Activated CD4-positive, CD25-positive, alpha-beta regulatory T cell treated with anti-CD3 and anti-CD28 coated beads, Interleukin-2, amount 50 U/mL, for 16 hours (primary cell): ENCODE measurements at regions not wholly inside any gene's neighbourhood (a gene's known extent, or its start where the extent isn't known, plus 50 kb on each side); places are given as distances from the start of the nearest gene placed in this dataset.
"Not testable (repeated sequence)": the region's sequence is repeated elsewhere in the genome, so short reads cannot be mapped to it uniquely, and the experiment has no call there.

Source experiments
- DNase-seq: peaks from one replicate; pipeline ENCODE4 v3.0.0-alpha.2; 2020; ENCODE audit warnings: low read depth, low spot score

DNA sequence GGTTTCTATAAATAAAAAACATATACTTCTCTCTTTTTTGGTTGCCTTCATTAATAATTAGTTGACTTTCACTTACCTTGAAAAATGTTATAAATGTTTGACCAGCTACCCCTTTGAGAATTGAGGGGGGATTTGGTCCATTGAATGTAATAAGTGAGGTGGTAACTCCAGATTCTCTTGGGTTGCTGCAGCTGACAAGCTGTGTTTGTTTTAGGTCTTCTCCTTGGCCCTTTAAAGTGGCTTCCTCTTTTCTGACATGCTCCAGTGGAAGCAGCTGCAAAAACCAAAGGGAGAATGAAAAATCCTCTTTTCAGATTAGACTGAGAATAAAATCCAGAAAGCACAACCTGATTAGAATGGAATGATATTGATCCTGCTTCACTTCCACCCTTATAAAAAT, 410.5 kb downstream of the TMEM38B start:
- no peak for DNase-seq

DNA sequence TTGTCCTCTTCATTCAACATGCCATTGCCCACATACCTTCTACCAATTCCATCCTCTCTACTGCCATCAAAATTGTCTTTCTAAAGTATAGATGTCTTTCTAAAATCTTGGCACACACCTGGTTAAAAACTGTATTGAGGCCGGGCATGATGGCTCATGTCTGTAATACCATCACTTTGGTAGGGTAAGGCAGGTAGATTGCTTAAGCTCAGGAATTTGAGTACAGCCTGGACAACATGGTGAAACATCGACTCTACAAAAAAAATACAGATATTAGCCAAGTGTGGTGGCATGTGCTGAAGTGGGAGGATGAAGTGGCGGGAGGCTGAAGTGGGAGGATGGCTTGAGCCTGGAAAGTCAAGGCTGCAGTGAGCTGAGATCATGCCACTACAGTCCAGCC, 412.1 kb downstream of the TMEM38B start:
- DNase-seq, result no peak

DNA sequence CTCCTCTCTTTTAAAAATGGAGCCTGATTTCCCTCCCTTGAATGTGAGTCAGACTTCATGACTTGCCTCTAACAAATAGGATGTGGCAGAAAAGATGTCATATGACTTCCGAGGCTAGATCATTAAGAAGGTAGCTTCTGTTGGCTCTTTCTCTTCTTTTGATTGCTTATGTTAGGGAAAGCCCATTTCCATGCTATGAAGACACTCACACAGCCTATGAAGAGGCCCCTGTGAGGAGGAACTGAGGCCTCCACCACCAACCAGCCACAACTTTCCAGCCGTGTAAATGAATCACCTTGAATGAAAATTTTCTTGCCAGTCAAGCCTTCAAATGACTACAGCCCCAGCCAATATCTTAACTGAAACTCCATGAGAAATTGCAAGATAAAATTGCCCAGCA, 413.4 kb downstream of the TMEM38B start:
- no peak for DNase-seq

DNA sequence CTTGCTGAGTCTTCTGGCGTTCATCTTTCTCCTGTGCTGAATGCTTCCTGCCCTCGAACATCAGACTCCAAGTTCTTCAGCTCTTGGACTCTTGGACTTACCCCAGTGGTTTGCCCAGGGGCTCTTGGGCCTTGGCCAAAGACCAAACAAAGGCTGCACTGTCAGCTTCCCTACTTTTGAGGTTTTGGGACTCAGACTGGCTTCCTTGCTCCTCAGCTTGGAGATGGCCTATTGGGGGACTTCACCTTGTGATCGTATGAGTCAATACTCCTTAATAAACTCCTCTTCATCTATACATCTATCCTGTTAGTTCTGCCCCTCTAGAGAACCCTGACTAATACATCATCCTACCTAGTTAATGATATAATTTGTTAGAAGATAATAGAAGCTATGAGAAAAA, 415.4 kb downstream of the TMEM38B start:
- not testable (repeated sequence) for DNase-seq

DNA sequence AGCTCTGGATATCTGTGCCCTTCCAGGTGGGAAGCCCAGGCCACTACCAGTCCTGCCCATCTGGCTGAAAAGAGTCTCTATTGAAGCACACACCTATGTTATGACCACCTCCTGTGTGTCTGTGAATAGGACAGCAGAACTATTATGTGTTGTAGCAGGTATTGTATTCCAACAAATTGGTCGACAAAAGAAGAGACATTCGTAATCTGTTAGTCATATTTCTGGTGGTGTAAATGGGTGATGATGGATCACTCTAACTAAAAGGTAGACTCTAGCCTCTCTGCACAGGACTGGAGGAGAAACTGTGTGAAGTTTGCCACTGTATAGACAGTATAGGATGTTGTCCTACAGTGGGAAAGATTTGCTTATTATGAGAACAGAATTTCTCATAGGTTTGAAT, 416.1 kb downstream of the TMEM38B start:
- DNase-seq, result no peak

DNA sequence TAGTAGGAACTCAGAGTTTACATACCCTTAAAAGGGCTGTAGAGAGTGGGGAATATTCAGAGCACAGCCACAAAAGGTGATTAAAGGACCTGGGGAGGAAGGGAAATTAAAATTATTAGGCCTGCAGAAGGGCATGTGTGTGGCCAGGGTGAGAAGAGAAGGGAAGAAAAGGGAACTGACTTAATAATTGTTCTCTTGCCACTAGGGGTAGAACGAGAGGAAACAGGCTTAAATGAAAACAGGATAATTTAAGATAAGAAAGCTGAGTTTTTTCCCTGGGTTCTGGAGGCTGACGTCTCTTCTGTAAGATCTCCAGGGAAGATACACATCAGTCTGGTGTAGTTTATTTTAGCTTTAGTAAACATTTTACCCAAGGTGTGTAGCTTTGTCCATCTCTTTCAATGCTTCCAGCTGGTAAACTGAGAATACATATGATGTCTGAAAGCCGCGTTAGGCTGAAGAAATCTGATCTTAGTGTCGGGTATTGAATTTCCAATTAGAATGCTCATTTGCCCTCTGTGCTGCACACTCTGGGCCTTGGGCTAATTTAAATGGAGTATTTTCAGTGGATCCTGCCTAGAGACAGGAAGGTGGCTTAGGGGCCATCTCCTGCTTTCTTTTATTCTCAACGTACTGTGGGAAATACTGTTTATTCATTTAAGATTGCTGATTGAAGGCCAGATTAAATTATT, 416.8 kb downstream of the TMEM38B start:
- DNase-seq, result no peak

DNA sequence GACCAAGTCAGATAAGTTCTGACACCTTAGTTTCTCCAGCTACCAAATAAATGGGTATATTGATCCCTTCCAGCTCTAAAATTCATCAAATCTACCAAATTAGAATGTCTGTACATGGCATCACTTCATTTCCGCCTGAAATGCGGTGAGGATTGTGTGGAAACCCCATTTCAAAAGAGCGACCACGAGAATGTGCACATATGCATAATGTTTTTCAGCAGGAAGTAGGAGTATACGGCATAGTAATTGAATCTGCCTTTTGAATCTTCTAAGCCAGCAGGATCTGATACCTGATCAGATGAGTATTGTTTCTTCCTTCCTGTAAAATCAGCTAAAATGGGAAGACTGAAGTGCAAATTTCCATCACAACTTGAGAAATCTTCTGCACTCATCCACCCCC, 418.6 kb downstream of the TMEM38B start:
- DNase-seq, result no peak

DNA sequence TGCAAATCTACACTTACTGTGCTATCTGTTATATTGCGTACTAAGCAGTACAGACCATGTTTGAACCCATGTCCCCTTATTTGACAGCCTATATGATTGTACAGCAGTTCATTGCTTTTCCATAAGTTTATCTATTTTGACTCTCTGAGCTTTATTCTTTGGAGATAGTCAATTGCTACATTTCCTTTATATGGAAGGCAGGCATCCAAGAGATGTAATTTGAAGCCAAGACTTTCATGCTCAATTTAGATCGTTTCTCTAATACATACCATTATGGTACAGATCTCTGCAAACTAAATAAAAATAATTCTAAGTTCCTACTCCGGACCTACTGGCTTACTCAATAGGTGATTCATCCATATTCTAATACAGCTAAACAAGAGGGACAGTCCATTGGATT, 424.8 kb downstream of the TMEM38B start:
- no peak for DNase-seq

DNA sequence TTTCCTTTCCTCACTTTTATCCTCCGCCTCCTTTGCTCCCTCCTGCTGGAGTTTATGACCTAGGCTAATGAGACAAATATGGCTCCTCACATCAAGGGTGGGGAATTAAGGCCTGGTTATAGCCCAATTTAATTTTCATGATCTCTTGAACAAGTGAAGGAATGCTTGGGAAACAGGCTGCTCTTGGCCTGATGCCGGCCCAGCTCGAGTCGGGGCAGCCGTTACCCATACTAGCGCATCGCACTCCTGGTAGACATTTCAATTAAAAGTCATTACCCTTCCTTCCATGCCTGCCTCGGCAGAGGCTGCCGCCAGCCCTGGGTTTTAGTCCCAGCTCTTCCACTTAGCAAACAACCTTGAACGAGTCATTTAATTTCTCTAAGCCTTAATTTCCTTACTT, 425.7 kb downstream of the TMEM38B start:
- DNase-seq, result no peak

DNA sequence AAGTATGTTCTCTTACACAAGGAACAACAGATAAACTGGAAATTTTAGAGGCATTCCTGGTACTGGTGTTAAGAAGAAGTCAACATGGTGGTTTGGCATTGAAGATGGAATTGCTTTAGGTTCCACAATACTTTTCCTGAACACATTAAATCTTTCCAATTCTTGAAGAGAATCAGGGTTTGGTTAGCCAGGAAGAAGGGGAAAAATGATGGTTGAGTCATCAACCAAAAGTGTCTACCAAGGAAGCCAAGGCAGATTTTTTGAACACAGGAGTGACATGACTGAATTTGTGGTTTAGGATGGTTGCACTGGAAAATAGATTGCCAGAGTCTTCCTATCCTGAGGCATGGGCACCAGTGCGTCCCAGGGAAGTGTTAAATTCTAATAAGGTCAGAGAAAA, 433.4 kb downstream of the TMEM38B start:
- DNase-seq, result no peak

DNA sequence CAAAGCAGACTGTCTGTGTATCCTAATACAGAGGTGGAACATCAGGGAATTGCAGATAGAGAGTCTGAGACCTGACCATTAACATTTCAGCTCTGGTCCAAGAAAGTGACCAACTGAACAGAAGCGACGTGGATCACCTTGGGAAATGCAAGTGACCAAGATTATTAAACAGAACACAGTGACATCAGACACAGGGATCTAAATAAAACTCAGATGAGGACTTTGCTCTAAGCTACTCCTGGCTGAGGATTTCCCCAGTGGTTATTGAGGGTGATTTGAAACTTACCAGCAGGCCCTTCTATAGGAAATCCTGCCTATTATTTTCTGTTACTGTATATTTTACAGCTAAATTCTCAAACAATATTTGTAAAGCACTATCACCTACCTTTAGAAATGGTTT, 436.0 kb downstream of the TMEM38B start:
- DNase-seq, result no peak

DNA sequence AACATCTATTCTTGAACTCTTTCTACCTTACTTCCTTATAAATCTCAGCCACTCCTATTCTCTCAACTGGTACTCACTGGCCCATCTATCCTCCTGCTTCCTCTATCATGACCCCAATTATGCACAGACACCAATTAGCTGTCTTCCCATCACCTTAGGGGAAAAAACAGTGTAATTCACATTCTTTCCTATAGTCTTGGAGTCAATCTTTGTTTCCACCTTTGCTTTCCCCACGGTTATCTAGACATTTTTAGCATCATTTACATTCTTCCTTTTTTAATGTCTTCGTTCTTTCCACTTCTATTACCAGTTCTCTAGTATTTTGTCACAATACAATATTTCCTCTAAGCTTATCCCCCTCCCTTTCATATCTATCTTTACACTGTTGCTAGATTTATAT, 449.4 kb downstream of the TMEM38B start:
- DNase-seq, result no peak

DNA sequence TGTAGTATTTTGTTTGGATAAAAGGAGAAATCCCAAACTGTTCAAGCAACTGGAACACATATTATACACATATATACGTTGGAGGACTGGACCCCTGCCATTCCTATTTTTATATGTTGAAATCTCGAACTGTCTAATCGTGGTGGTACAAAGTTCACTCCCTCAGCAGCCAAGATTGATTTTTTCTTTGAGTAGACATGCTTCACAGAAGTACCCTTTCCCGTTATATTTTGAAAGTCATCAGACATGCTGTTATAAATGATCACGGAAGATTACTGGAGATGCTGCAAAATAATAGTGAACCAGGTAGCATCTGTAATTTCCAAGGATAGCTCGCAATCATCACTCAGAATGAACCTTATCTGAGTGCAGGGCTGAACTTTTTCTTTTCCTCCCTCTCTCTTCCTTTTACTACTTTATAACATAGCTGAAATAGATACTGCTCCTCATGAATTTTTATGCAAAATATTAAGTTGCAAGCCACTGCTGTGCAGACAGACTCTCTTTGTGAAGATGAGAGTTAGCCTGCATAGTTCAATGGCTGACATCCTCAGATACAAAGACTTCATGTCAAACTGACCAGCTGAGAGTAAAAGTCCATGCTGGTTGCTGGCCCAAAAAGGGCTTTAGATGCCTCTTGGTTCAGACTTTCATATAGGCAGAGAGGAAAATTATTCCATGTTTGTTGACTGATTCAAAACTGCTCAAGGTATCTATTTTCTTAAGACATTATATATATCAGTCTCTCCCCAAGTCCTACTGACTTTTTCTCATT, 451.9 kb downstream of the TMEM38B start:
- no peak for DNase-seq

DNA sequence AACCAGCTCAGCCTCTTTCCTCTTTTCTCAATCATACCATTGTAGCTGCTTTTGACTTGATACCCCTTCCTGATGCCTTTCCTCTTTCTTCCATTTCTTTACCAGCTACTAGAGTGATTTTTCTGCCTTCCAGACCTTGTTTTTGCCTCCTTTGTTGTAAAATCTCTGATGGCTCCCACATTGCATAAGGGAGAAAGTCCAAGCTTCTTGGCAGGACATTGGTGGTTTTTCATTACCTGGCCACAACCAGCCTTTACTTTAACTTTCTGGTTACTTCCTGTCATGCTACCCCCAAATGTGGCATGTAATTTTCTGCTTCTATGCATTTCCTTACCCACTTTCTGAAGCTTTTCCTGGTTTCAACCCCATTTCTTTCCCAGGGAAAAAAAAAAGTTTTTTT, 452.5 kb downstream of the TMEM38B start:
- no peak for DNase-seq

DNA sequence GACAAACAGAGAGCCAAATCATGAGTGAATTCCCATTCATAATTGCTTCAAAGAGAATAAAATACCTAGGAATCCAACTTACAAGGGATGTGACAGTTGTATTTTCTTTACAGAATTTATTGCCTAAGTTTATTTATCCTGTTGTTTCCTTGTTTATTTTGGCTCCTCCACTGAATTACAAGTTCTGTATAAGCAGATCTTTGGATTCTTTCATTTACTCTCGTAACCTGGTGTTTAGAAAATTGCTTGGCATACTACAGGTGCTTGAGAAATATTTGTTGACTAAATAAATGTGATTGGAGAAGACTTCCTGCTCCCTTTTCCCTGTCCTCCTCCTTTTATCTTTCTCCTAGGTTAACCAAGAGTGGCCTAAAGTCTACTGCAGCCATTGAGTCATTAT, 455.6 kb downstream of the TMEM38B start:
- DNase-seq, result no peak

DNA sequence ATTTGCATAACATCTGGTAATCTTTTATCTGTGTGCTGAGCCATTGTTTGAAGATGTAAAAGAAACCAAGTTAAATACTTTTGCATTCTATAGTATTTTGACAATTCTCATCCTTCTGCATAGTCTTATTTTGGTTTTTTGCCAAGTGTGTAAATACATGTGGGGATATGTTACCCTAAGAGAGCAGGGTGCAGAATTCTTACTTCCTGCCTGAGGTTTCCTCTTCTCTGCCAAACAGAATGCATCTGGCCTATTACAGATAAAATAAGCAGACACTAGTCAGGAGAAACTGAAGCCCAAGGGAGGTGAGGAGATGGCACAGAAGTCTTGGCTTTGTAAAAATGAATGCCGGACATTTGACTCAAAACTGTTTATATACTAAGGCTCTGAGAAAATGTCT, 462.1 kb downstream of the TMEM38B start:
- no peak for DNase-seq

DNA sequence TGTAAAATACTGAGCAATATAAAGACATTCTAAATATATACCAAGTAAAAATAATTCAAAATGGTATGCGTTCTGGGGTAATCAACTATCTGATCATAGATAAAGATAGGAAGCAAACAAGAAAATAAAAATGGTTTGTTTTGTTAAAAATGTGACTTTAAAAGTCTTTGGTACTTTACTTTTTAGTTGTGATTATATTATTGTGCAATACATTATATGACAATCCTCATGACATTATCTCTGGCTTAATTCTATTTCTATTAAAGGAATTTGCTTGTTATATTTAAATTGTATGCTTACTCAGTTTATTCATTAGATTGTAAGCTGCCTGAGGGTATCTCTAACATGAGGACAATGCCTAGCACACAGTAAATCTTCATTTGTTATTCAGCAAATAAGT, 477.9 kb downstream of the TMEM38B start:
- no peak for DNase-seq

DNA sequence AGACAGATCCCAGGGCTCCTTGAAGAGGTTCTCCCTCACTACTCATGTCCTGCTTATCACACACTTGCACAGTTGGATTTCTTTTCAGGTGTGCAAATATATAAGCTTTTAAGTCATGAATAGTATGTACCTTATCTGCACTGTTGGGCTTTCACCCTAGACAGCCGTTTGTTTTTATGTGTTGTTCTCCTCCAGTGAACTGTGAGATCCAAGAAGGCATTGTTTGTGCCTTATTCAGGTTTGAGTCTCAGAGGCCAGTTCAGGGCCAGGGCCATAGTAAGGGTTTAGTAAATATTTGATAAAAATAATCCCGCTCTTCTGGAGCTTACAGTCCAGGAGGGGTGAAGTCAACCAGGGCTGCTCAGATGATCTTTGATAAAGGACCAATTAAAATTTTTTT, 480.0 kb downstream of the TMEM38B start:
- DNase-seq, result no peak

DNA sequence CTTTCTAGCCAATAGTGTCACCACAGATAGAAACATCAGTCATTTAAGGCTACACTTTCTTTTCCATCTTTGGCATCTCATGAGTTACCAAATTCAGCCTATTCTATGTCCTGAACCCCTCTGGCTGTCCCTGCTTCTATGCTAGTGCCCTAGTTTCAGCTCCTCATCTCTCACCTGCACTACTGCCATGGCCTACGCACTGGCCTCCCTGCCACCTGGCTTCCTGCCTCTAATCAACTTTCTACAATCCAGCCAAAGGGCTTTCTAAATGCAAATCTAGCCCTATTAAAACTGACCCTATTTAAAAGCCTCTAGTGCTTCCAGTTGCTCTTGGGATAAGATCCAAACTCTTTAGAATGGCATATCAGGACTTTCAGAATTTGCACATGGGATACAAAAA, 482.9 kb downstream of the TMEM38B start:
- no peak for DNase-seq

DNA sequence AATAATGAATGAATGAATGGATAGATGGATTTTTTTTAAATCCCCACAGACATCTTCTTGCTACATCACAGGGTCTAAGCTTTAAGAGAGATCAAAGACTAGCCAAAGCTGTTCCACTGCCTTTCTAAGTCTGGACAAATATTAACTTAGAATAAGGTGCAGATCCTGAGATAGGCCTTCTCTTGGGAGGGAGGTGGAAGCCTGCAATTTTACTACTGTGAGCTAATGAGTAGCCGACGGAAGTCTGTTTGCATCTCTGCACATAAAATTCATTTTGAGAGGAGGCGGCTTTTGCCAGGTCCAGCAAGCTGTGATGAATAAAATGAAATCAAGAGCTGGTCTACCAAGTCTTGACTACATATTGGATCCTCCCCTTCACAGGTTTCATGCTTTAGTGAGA, 484.9 kb downstream of the TMEM38B start:
- DNase-seq, result no peak

DNA sequence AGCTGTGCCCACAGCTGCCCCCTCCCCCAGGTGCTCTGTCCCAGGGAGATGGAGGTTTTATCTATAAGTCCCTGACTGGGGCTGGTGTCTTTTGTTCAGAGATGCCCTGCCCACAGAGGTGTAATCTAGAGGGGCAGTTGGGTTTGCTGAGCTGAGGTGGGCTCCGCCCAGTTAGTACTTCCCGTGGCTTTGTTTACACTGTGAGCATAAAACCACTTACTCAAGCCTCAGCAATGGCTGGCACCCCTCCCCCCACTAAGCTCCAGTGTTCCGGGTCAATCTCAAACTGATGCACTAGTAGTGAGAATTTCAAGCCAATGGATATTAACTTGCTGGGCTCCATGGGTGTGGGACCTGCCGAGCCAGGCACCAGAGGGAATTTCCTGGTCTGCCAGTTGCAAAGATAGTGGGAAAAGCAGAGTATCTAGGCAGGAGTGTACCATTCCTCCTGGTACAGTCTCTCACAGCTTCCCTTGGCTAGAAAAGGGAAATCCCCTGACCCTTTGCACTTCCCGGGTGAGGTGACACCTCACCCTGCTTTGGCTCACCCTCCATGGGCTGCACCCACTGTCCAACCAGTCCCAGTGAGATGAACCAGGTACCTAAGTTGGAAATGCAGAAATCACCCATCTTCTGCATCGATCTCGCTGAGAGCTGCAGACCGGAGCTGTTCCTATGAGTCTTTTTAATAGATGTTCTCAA, 509.6 kb downstream of the TMEM38B start:
- not testable (repeated sequence) for DNase-seq

DNA sequence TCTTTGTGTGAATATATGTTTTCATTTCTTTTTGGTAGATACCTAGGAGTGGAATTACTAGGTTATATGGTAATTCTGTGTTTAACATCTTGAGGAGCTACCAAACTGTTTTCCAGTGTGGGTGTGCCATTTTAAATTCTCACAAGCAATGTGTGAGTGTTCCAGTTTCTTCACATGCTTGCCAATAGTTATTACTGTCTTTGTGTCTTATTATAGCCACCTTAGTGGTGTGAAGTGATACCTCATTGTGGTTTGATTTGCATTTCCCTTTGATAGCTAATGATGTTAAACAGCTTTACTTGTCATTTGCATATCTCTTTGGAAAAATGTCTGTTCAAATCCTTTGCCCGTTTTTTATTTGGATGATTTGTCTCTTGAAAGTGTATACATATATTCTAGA, 513.0 kb downstream of the TMEM38B start:
- no peak for DNase-seq

DNA sequence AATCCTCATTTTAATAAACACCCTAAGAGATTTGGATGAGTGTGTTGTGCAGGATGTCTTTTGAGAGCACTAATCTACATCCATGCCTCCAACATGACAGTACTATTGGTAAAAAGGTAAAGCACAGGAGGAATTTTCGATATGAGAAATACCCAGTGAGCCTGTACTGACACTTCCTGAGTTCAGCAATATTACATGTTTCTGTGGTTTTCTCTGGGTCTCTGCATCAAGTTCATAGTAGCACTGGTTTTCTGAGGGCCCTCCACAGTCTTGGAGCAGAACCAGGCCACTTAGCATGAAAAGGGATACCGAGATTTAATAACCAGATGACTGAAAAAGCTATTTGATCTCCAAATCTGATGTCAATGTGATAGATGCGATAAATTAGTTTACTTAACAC, 524.1 kb downstream of the TMEM38B start:
- no peak for DNase-seq
